ENCODE measurements at regions not wholly inside any gene's neighbourhood (a gene's known extent, or its start where the extent isn't known, plus 50 kb on each side); places are given as distances from the start of the nearest gene placed in this dataset.
A peak's percentile ranks its signal among the peaks of the same experiment; 100 is the strongest.

- no peak for DNase-seq
- no peak for TF ChIP-seq CTCF (IDR thresholded peaks at IDR 0.05)
- TF ChIP-seq POLR2A (IDR thresholded peaks at IDR 0.05) = no peak
- Histone ChIP-seq H3K9me3 (replicated peaks in 1 of 3) (no peaks in the 10 kb centered on the region), H3K4me1 (replicated peaks in 1 of 2) (no peaks in the 10 kb centered on the region), H3K27me3 (no peaks in the 10 kb centered on the region), H3K4me3 (no peak overlapping the region), H3K36me3 (replicated peaks in 1 of 2) (no peaks in the 10 kb centered on the region), H3K27ac (no peak overlapping the region)
- WGBS, 4 donors = 42 to 63% (median 55%) methylated on average over 3 of the region's 3 CpGs
- intact Hi-C loops (cut with DNase I) = no loop called here
Measured at GRCh38 chr2:145813481-145813880, 1293.6 kb upstream of the ZEB2 start.

GRCh38 chr2:145812165-145812554 lies 1292.2 kb upstream of the ZEB2 start:
- WGBS, 4 donors = 62 to 80% (median 70%) methylated on average over 2 of the region's 2 CpGs
- intact Hi-C loops (cut with DNase I) = no loop called here
- TF ChIP-seq CTCF (IDR thresholded peaks at IDR 0.05) (no peak), POLR2A (IDR thresholded peaks at IDR 0.05) (no peak)

GRCh38 chr2:145811276-145812164 lies 1291.6 kb upstream of the ZEB2 start:
- Histone ChIP-seq H3K36me3 (replicated peaks in 1 of 2) (no peaks in the 10 kb centered on the region), H3K27me3 (no peaks in the 10 kb centered on the region), H3K9me3 (replicated peaks in 1 of 3) (no peaks in the 10 kb centered on the region), H3K4me1 (replicated peaks in 1 of 2) (no peaks in the 10 kb centered on the region), H3K4me3 (peak overlapping the region in 1 of 4 donors; percentile 13), H3K27ac (peak overlapping the region in 2 of 5 donors; percentile 35 to 38)
- DNase-seq = no peak
- WGBS, 4 donors = 24 to 34% (median 28%) methylated on average over 6 of the region's 6 CpGs
- intact Hi-C loops (cut with DNase I) = no loop called here
- TF ChIP-seq CTCF (IDR thresholded peaks at IDR 0.05) (no peak), POLR2A (IDR thresholded peaks at IDR 0.05) (no peak)

More at GRCh38 chr2:145812165-145812554, 1292.2 kb upstream of the ZEB2 start:
- no peaks in the 10 kb centered on the region for H3K4me1 ChIP-seq (replicated peaks in 1 of 2)
- peak overlapping the region in 2 of 5 donors; percentile 35 to 38 for H3K27ac ChIP-seq
- DNase-seq = no peak
- H3K27me3 ChIP-seq = no peaks in the 10 kb centered on the region
- no peaks in the 10 kb centered on the region for H3K9me3 ChIP-seq (replicated peaks in 1 of 3)
- H3K36me3 ChIP-seq (replicated peaks in 1 of 2) = no peaks in the 10 kb centered on the region
- no peak overlapping the region for H3K4me3 ChIP-seq

- DNase-seq = no peak
- Histone ChIP-seq H3K36me3 (replicated peaks in 1 of 2) (no peaks in the 10 kb centered on the region), H3K27me3 (no peaks in the 10 kb centered on the region), H3K27ac (no peak overlapping the region), H3K9me3 (replicated peaks in 1 of 3) (no peaks in the 10 kb centered on the region), H3K4me3 (no peak overlapping the region), H3K4me1 (replicated peaks in 1 of 2) (no peaks in the 10 kb centered on the region)
- TF ChIP-seq POLR2A (IDR thresholded peaks at IDR 0.05) = no peak
- TF ChIP-seq CTCF (IDR thresholded peaks at IDR 0.05) = no peak
- intact Hi-C loops (cut with DNase I) = no loop called here
Measured at GRCh38 chr2:145807968-145808367, 1288.0 kb upstream of the ZEB2 start.
